LoVo (cell line): ENCODE measurements at regions not wholly inside any gene's neighbourhood (a gene's known extent, or its start where the extent isn't known, plus 50 kb on each side); places are given as distances from the start of the nearest gene placed in this dataset.

Experiments used
- DNase-seq: peaks from one replicate; pipeline ENCODE4 v3.0.0-alpha.2; 2016; ENCODE audit warnings: low spot score

GRCh38 chr6:156131221-156131903, 645.8 kb upstream of the ARID1B start:
- DNase-seq: no peak

- DNase-seq: no peak
Measured at GRCh38 chr6:156126535-156126934, 650.6 kb upstream of the ARID1B start.

GRCh38 chr6:156125844-156126243, 651.3 kb upstream of the ARID1B start:
- no peak for DNase-seq

- DNase-seq: no peak
Measured at GRCh38 chr6:156123731-156124130, 653.4 kb upstream of the ARID1B start.

- DNase-seq: no peak
Measured at GRCh38 chr6:156121973-156122372, 655.2 kb upstream of the ARID1B start.

GRCh38 chr6:156114541-156114940, 658.9 kb upstream of the NOX3 start:
- no peak for DNase-seq

GRCh38 chr6:156113631-156114030, 658.0 kb upstream of the NOX3 start:
- DNase-seq: no peak

- no peak for DNase-seq
Measured at GRCh38 chr6:156111913-156112312, 656.3 kb upstream of the NOX3 start.

GRCh38 chr6:156110249-156110648, 654.6 kb upstream of the NOX3 start:
- no peak for DNase-seq

- no peak for DNase-seq
Measured at GRCh38 chr6:156109713-156110112, 654.1 kb upstream of the NOX3 start.

GRCh38 chr6:156107624-156108101, 652.0 kb upstream of the NOX3 start:
- no peak for DNase-seq

GRCh38 chr6:156102129-156102528, 646.5 kb upstream of the NOX3 start:
- no peak for DNase-seq

GRCh38 chr6:156098839-156099238, 643.2 kb upstream of the NOX3 start:
- DNase-seq: no peak

GRCh38 chr6:156087487-156087886, 631.8 kb upstream of the NOX3 start:
- no peak for DNase-seq

GRCh38 chr6:156082012-156082411, 626.4 kb upstream of the NOX3 start:
- DNase-seq: no peak

- no peak for DNase-seq
Measured at GRCh38 chr6:156080371-156080770, 624.7 kb upstream of the NOX3 start.

- DNase-seq: no peak
Measured at GRCh38 chr6:156068881-156069280, 613.2 kb upstream of the NOX3 start.

GRCh38 chr6:156065849-156066248, 610.2 kb upstream of the NOX3 start:
- no peak for DNase-seq

- DNase-seq: no peak
Measured at GRCh38 chr6:156062091-156062563, 606.5 kb upstream of the NOX3 start.

GRCh38 chr6:156061465-156061864, 605.8 kb upstream of the NOX3 start:
- DNase-seq: no peak

- no peak for DNase-seq
Measured at GRCh38 chr6:156060013-156060412, 604.4 kb upstream of the NOX3 start.

- no peak for DNase-seq
Measured at GRCh38 chr6:156058356-156058755, 602.7 kb upstream of the NOX3 start.

GRCh38 chr6:156057869-156058268, 602.2 kb upstream of the NOX3 start:
- DNase-seq: no peak

GRCh38 chr6:156056085-156056484, 600.4 kb upstream of the NOX3 start:
- DNase-seq: no peak
